DMS53 treated with DMSO at 0.1 percent for 48 hours (cell line): ENCODE measurements at regions not wholly inside any gene's neighbourhood (a gene's known extent, or its start where the extent isn't known, plus 50 kb on each side); places are given as distances from the start of the nearest gene placed in this dataset.
"Not testable (repeated sequence)": the region's sequence is repeated elsewhere in the genome, so short reads cannot be mapped to it uniquely, and the experiment has no call there.

Source experiments
- DNase-seq: peaks from one replicate; lab custom pipeline; 2025; ENCODE audit not compliant: unreplicated experiment; lab: John Stamatoyannopoulos, UW

DNA sequence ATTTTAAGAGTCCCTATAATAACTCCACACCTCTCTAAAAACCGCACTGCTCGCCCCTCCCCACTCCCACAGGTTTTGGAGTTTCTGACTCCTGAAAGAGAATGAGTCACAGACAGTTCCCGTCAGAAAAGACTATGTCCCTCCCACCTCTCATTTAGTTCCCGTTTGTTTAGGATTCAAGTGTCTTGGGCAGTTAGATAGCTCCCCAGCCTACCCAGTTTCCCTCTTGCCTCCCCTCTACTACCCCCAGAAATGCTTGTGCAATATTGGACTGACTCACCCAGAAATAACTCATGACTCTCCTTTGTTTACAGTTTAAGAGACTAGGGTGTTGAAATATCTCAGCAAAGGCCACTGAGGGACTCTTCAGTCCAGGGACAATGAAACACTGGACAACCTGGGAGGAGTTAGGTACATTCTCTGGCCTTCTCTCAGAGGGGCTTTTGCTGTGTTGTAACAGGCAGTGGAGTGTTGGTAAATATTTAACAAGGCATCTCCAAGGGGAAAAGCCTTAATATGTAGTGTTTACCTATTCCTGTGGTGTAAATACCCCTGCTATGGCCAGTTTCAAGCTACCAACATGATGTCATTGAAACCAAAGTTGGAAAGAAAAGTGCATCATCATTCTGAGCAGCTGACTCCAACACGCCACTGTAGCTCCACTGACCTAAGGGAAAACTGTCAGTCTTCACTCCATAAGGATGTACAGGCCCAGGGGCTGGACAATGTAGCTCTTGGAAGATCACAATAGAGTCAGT lies 96.1 kb upstream of the CHD2 start:
- peak; percentile 93 for DNase-seq

DNA sequence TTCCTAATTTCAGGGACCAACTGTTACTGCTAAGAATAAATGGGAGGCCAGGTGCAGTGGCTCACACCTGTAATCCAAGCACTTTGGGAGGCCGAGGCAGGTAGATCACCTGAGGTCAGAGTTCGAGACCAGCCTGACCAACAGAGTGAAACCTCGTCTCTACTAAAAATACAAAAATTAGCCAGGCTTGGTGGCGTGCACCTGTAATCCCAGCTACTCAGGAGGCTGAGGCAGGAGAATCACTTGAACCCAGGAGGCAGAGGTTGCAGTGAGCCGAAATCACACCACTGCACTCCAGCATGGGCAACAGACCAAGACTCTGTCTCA lies 95.6 kb upstream of the CHD2 start:
- not testable (repeated sequence) for DNase-seq

DNA sequence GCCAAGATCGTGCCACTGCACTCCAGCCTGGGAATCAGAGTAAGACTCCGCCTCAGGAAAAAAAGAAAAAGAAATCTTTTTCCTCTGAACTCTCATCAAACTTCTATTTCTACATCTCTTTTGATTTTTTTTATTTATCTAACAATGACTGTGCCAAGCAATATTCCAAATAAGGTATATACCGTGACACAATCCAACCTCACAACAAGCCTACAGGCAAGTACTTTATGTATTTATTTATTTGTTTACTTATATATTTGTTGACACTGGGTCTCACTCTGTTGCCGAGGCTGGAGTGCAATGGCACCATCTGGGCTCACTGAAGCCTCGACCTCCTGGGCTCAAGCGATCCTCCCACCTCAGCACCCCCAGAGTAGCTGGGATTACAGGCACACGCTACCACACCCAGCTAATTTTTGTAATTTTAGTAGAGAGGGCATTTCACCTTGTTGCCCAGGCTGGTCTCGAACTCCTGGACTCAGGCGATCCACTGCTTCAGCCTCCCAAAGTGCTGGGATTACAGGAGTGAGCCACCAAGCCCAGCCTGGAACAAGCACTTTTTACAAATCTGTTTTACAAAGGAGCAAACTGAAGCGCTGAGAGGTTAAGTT lies 94.9 kb upstream of the CHD2 start:
- DNase-seq, result no peak

DNA sequence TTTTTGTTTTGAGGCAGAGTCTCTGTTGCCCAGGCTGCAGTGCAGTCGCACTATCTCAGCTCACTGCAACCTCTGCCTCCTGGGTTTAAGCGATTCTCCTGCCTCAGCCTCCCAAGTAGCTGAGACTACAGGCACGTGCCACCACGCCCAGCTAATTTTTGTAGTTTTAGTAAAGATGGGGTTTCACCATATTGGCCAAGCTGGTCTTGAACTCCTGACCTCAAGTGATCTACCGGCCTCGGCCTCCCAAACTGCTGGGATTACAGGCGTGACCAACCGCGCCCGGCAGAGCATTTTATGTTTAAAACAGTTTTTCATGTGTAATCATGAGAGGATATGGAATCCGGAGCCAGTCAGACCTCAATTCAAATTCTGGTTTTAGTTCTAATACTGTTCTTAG lies 94.0 kb upstream of the CHD2 start:
- not testable (repeated sequence) for DNase-seq

DNA sequence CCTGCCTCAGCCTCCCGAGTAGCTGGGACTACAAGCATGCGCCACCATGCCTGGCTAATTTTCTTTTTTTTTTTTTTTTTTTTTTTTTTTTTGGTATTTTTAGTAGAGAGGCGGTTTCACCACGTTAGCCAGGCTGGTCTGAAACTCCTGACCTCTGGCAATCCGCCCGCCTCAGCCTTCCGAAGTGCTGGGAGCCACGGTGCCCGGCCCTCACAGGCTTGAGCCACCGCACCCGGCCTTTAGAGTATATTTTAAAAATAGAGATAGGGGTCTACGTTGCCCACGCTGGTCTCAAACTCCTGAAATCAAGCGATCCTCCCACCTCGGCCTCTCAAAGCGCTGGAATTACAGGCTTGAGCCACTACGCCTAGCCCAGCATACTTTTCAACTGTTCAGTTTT lies 93.4 kb upstream of the CHD2 start:
- DNase-seq, result no peak

DNA sequence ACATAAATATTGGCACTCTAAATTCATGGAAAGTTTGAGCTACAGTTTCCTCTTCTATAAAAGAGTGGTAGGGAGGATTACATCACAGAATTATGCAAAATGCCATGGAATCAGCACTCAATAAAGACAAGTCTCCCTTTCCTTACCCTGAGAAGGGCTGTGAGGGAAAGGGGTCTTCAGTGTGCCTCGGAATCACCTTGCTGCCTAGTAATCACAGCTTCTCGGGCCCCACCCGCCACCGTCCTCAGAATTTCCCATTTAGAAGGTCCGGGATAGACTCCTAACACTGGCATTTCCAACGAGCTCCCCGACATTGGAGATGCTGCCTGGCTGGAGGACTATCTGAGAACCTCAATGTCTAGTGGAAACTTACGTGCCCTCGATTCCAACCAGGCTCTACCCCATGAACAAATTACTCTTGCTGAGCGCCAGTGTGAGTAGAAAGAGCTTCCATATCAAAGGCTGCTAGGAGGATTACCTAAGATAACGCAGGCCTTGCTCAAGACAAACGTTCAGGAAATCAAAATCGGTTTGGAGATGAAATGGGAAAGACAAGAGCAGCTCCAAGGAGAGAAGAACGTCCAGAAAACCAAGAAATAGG lies 92.1 kb upstream of the CHD2 start:
- DNase-seq, result no peak

DNA sequence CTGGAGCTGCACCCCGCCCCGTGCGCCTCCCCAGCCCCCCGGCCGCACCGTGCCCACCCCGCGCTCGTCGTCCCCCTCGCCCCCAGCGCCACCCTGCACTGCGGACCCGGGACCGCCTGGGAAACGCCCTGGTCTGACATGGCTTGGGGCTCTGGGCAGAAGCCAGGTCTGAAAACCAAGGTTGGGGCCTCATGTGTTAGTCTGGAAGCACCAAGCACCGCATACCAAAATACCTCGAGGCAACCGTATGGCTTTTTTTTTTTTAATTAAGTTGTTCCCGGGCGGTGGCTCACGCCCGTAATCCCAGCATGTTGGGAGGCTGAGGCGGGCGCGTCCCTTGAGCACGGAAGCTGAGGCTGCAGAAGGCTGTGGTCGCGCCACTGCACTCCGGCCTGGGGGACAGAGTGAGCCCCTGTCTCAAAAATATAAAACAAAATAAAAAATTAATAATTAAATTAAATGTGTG lies 91.5 kb upstream of the CHD2 start:
- no peak for DNase-seq

DNA sequence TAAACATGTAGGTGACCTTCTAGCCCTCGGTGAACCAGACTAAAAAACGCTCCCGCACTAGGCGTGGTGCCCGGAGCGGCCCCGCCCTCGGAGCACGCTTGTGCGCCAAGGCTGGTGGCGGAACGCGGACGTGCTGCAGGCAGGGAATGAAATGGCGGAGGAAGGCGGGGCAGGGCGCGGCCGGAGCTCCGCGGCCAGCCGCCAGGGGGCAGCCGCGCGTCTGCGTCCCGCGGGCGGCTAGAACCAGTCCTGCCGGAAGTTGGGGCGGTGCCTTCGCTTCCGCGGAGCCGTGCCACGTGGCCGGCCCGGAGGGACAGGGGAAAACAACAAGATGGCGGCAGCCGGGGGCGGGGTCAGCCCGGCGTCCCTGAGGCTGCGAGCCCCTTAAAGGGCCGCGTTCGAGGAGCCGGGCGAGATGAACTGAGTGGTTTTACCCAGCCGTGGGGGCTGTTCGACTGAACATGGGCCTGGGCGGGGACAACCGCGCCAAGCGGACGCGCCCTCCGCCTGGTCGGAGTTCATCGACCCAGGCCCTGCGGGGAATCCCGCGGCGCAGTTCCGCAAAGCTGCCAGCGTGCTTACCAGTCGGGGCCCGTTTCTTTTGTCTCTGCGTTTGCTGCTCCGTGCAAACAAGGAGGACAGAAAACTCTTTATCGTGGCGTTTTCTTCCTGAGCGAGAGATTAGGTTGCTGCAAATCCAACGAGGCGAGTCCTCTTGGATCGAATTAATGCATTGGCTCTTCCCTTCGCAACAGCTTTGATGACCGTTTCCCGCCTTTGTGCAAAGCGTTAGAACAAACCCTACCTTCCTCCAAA lies 90.9 kb upstream of the CHD2 start:
- DNase-seq, result peak; percentile 85

DNA sequence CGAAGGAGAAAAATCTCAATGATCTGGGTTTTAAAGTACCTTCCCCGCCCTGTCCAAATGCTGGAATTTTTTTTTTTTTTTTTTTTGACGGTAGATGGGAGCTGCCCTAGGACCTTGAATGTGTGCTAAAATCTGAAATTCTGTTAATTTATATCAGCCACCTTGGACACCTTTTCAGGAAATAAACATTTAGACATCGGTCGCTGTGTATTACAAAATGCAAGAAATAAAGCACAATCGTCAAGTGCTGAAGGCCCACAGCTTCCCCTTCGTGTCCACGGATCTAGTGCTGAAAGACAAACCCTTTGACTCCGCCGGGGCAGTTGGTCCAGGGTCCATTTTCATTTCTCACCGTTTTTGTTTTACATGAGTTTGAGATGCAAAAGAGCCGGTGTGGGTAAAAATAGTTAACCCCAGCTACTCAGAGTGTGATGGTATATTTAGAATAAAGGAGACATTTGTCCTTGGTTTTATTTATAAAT lies 90.2 kb upstream of the CHD2 start:
- DNase-seq, result peak; percentile 18

DNA sequence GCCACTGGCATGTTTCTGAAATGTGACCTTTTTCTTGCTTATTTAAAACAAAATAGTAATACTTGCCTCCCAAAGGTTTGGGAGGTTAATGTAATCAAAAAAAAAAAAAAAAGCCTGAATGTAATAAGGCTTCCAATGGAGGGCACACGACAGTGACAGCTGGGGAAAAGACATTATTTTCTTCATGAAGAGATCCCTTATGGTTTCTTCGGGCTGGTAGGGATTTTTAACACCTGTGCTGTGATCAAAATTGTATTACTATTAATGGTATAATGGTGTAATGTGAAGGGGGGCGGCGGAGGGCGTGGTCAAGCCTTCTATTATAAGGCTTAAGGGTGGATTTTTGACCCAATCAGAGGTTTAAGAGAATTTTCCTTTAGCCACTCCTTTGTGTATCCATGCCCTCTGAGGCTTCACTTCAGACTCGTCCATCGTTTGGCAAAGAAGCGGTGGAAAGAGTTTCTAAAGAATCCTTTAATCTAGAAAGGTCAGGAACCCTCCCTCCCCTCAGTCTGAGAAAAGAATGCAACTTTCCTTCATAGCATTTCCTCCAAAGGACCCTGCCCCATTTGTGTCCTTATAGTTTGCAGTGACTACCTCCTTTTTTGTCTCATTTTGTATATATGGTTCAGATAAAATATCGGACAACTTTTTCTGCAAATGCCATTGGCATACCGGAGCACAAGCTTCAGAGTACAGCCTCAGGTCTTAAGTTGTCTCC lies 89.5 kb upstream of the CHD2 start:
- peak; percentile 52 for DNase-seq

DNA sequence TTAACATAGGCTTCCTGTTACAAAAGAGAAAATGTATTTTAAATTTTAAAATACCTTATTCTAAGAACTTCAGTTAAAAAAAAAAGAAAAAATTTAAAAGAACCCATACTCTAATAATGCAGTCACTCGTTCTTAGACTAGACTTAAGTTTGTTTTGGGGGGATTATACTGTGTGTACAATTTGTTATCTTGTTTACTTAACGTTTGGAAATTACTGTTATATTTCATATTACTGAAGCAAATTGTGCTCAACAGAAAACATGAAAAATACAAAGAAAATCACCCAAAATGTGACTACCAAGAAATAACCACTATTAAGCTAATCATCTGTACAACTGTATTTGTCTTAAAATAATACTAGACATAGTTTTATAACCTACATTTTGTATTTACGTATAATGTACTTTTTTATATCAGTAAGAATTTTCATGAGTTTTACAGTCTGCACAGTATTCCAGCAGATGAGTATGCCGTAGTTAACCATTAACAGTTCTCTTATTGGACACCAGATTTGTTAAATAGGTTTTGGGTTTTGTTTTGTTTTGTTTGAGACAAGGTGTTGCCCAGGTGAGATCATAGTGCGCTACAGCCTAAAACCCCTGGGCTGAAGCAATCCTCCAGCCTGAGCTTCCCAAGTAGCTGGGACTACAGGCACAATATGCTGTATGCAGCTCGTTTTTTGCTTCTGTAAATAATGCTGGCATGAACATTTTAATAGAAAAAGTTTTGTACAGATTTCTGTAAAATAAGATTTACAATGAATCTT lies 88.8 kb upstream of the CHD2 start:
- DNase-seq, result peak; percentile 28

DNA sequence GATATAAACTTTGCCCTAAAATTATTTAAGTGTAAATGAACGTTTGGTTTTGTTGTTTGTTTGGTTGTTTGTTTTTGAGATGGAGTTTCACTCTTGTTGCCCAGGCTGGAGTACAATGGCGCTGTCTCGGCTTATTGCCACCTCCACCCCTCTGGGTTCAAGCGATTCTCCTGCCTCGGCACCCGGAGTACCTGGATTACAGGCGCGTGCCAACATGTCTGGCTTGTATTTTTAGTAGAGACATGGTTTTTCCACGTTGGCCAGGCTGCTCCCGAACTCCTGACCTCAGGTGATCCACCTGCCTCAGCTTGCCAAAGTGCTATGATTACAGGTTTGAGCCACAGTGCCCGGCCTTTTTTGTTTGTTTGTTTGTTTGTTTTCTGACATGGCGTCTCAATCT lies 87.9 kb upstream of the CHD2 start:
- no peak for DNase-seq

DNA sequence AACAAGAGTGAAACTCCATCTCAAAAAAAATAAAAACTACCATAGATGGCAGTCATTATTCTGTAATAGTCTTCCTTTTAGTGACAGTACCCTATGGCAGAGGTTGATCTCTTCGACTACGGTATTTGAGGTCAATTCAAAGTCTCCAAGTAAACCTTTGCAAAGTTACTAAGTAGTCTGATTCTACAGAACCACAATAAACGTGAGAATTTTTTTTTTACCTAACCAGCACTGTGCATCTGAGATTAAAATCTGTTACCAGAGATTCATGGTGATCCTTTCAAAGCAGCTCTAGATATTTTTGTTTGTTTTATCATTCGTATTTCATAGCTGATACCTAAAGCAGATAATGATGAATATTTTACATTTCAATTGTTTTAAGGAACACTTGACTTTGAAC lies 86.6 kb upstream of the CHD2 start:
- no peak for DNase-seq

DNA sequence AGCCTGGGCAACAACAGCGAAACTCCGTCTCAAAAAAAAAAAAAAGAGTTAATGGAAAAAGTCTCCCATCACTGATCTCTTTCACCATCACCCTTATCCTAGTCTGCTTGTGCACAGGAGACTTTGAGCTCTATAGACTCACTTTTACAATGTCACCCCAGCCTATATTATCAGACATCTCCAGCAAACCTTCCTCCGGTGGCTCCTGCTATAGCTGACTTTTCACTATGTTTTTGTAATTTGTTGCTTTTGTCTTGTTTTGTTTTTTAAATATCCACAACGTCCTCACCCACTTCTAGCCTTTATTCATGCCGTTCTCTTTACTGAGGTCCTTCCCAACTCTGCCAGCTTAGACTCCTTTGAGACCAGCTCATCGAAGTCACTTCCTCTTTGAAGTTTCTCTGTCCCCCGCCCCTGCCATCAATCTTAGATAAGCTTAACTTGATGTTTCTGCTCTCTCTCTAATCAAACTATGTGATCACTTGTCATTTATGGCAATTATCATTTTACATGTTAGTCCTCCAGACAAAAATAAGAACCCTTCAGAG lies 82.7 kb upstream of the CHD2 start:
- no peak for DNase-seq

DNA sequence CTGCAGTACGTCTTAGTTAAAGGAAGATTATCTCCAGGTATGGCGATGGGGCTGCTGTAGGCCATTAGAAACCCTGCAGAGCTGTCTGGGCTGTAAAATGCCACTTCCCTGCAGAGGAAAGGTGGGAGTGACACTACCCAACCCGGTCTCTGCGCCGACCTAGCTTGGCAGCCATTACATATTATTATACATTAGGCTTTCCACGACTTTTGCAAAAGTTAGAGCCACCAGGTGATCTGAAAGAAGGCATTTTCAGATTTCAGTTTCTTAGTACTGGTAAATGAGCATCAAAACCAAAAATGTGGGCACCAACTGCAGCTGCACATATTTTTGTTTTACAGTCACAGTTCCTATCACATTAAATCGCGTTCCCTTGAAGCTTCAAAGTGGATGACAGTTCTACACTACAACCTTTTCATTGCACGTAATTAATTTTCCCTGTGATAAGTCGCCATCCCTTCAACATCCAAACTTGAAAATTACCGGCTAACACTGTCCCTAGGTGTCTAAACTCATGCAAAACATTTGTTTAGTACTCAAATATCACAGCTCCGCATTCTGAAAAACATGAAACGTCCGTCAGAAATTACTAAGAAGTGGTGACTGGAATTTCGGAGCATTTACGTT lies 81.4 kb upstream of the CHD2 start:
- no peak for DNase-seq

DNA sequence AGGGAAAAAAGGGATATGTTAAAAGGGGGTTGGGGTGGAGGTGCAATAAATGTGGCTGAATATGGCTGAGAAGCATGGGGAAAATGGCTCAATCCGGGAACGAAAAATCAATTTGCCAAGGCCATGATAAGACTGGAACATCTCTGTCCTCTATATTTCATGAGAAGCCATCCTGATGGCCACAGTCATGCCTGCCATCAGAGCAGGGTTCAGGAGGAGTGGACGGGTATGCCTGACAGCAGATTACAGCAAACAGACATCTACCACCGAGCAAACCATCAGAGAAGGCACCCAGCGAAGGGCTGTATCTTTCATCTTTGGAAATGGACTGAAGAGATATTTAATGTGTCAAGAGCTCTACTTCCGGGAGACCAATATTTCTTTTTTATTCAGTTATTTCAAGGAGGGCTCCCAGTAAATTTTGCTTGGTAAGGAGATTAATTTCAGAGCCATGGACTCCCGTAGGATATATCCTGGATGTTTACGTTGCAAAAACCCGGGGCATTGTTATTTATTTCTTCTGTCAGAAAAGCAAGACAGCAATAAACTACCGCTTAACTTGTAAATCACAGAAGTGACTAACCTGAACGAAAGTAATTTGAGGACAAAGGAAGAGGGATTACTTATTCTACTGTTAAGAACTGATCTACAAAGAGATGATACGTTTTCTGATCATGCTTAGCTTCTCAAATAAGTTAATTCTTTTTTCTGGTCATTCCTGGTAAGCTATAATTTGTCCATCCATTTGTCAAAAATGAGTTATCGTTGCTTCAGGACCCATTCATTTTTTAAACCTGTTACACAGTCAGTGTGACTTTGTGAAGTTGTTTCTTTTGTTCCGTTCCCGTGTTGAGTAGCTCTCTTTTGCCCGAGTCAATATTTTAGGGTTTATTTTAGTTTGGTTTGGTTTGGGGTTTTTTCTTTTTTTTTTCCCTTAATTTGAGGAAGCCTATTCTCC lies 80.6 kb upstream of the CHD2 start:
- DNase-seq, result peak; percentile 13

DNA sequence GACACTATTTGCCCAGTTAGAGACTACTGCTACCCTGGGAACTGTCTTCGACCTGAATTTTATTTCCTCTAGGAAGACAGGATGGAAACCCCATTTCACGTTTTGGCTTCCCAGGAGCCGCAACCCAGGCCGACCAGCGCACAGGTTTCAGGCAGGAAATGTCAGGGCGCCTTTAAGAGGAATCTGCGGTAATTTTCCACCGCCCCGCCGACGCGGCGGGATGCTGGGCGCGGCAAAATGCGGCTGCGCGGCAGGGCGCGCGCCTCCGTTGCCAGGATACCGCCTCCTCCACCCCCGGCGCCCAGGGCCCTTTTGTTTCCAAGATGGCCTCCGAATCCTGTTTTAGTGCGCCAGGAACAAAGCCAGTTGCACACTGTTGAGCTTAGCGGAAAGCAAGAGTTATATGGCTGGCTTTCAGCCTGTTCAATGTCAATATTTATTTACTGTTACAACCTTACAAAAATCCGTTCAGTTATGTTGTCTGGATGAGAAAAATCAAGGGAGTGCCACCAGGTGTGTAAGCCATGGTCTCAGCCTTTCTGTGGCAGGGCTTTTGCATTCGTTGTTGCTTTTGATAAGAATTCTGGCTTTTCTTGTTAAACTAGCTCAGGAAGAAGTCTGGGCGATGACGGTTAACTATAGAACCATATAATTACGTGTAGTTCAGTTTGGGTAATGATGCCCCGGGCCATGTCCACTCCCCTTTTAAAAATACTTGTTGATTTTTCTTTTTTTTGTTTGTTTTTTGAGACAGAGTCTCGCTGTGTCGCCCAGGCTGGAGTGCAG lies 79.7 kb upstream of the CHD2 start:
- peak; percentile 89 for DNase-seq
